ENCODE measurements at regions not wholly inside any gene's neighbourhood (a gene's known extent, or its start where the extent isn't known, plus 50 kb on each side); places are given as distances from the start of the nearest gene placed in this dataset.

GRCh38 chr19:28497887-28498286 lies 715.1 kb downstream of the UQCRFS1 start:
- no peaks in the 10 kb centered on the region for H3K27me3 ChIP-seq (ENCODE audit: control insufficient read depth in 2 of 2, insufficient read depth in 2 of 2, low read length in 2 of 2)
- intact Hi-C loops (cut with micrococcal nuclease) = no loop called here
- H3K4me2 ChIP-seq (ENCODE audit: insufficient read depth, low read length) = no peak overlapping the region
- H3K9ac ChIP-seq (replicated peaks; ENCODE audit: extremely low read depth, insufficient read depth, low read length) = no peak overlapping the region
- H3K79me2 ChIP-seq (ENCODE audit: control insufficient read depth, insufficient read depth, low read length) = no peaks in the 10 kb centered on the region
- CTCF ChIA-PET = no interaction called here
- no peaks in the 10 kb centered on the region for H3K9me1 ChIP-seq (replicated peaks; ENCODE audit: control insufficient read depth, extremely low read depth, insufficient read depth, low read length)
- no peak overlapping the region for H3K4me3 ChIP-seq (replicated peaks in 1 of 3; ENCODE audit: insufficient read depth in 1 of 3, low read depth in 1 of 3, low read length in 3 of 3)
- BruUV-seq (replicated peaks) = no TSS peak
- no peak overlapping the region for H3K27ac ChIP-seq (ENCODE audit: insufficient read depth, low read depth, low read length)
- H2AFZ ChIP-seq (ENCODE audit: low read depth, low read length) = no peak overlapping the region
- H3K4me1 ChIP-seq (ENCODE audit: control insufficient read depth, extremely low read depth, insufficient read depth, low read length) = no peaks in the 10 kb centered on the region
- dilution Hi-C loops (cut with MboI; ENCODE audit: extremely low pct_ligation_motif_present, low sequenced_read_pairs) = no loop called here
- DNase-seq (ENCODE audit: low read depth, low spot score) = no peak
- no peaks in the 10 kb centered on the region for H4K20me1 ChIP-seq (replicated peaks; ENCODE audit: control insufficient read depth, extremely low read depth, insufficient read depth, low read length)
- POLR2A ChIA-PET = no interaction called here
- TF ChIP-seq JUN (IDR thresholded peaks at IDR 0.05; ENCODE audit: borderline replicate concordance, insufficient read depth, insufficient read length, low read depth) (no peak), MAX (IDR thresholded peaks at IDR 0.05; ENCODE audit: insufficient read depth, insufficient read length) (no peak), CTCF (IDR thresholded peaks at IDR 0.05; ENCODE audit: extremely low read depth in 1 of 2, insufficient read depth in 1 of 2, low read depth in 1 of 2, low read length in 2 of 2) (no peak), POLR2A (IDR thresholded peaks at IDR 0.05; ENCODE audit: low read depth, low read length) (no peak), GATA2 (IDR thresholded peaks at IDR 0.05; ENCODE audit: insufficient read depth, insufficient read length, low read depth, low read length) (no peak), EZH2 (IDR thresholded peaks at IDR 0.05; ENCODE audit: borderline replicate concordance, low read depth, low read length, severe bottlenecking) (no peak), FOS (IDR thresholded peaks at IDR 0.05; ENCODE audit: borderline replicate concordance, insufficient read depth, low read length) (no peak), POLR2AphosphoS5 (IDR thresholded peaks at IDR 0.05; ENCODE audit: insufficient read depth, low read depth, low read length) (no peak), MYC (IDR thresholded peaks at IDR 0.05; ENCODE audit: low read depth, low read length) (no peak)
- H3K36me3 ChIP-seq (ENCODE audit: control insufficient read depth in 2 of 2, extremely low read depth in 1 of 2, insufficient read depth in 2 of 2, low read length in 2 of 2) = no peaks in the 10 kb centered on the region
- H3K9me3 ChIP-seq (replicated peaks; ENCODE audit: control insufficient read depth, insufficient read depth, low read length) = no peaks in the 10 kb centered on the region
- FAIRE-seq = no peak

Data from endothelial cell of umbilical vein (primary cell).